ENCODE measurements at regions not wholly inside any gene's neighbourhood (a gene's known extent, or its start where the extent isn't known, plus 50 kb on each side); places are given as distances from the start of the nearest gene placed in this dataset.

- POLR2A ChIA-PET (ENCODE audit: unreplicated experiment), result no interaction called here
- H3K18ac ChIP-seq (ENCODE audit: low read depth, low read length), result no peak overlapping the region
- H4K8ac ChIP-seq (ENCODE audit: low read depth in 2 of 2, low read length in 2 of 2), result no peak overlapping the region
- H2BK20ac ChIP-seq (ENCODE audit: low read depth, low read length), result no peak overlapping the region
- no peak overlapping the region for H3K23ac ChIP-seq (ENCODE audit: low read depth, low read length)
- no peaks in the 10 kb centered on the region for H3K36me3 ChIP-seq (ENCODE audit: control insufficient read depth, insufficient read depth, low read length)
- no peak overlapping the region for H3K56ac ChIP-seq (ENCODE audit: extremely low read depth, insufficient read depth, low read length)
- no TSS peak for BruUV-seq (replicated peaks)
- no peaks in the 10 kb centered on the region for H3K27me3 ChIP-seq (ENCODE audit: control insufficient read depth, insufficient read depth, low read length)
- no peak overlapping the region for H3K27ac ChIP-seq (ENCODE audit: insufficient read depth, low read length)
- no peak overlapping the region for H3K9ac ChIP-seq (ENCODE audit: low read depth, low read length)
- H3K4me3 ChIP-seq (ENCODE audit: insufficient read depth, low read depth, low read length), result no peak overlapping the region
- H2BK5ac ChIP-seq (ENCODE audit: low read depth, low read length, poor library complexity, severe bottlenecking), result no peak overlapping the region
- in situ Hi-C loops (cut with MboI; ENCODE audit: low sequenced_read_pairs) (no loop called here), intact Hi-C loops (cut with micrococcal nuclease) (no loop called here), dilution Hi-C loops (cut with HindIII; ENCODE audit: low sequenced_read_pairs, unreplicated experiment) (no loop called here)
- DNase-seq (peak; percentile 16), ATAC-seq (ENCODE audit: low read depth) (no peak)
- CTCF ChIA-PET, result interaction anchor here (0.6 to 1.1 kb wide), 3 partner anchors 10 to 621 kb away, joined by 3 to 4 read pairs (median 3); no protein-coding TSS in a partner anchor
- H2BK15ac ChIP-seq (ENCODE audit: low read depth, low read length), result no peak overlapping the region
- H4K91ac ChIP-seq (ENCODE audit: insufficient read depth, low read depth, low read length), result no peak overlapping the region
- H3K4ac ChIP-seq (ENCODE audit: low read depth, low read length), result no peak overlapping the region
- no peaks in the 10 kb centered on the region for H3K9me3 ChIP-seq (ENCODE audit: control insufficient read depth, insufficient read depth, low read length)
- no peak overlapping the region for H2AK5ac ChIP-seq (ENCODE audit: low read depth, low read length)
- TF ChIP-seq CHD1 (IDR thresholded peaks at IDR 0.05; ENCODE audit: low read depth, low read length) (no peak), RAD21 (IDR thresholded peaks at IDR 0.05; ENCODE audit: low read length) (peak; percentile 43), CTCF (conservative IDR thresholded peaks at IDR 0.05; ENCODE audit: low read depth, low read length) (peak; percentile 33), SMC3 (IDR thresholded peaks at IDR 0.05; ENCODE audit: low read depth, low read length) (peak; percentile 48)
- H3K9me1 ChIP-seq (ENCODE audit: insufficient read depth, low read length), result no peaks in the 10 kb centered on the region
- H2AK9ac ChIP-seq (replicated peaks; ENCODE audit: low read depth, low read length, poor library complexity), result no peak overlapping the region
- no peak overlapping the region for H4K5ac ChIP-seq (ENCODE audit: low read depth, low read length)
- H3K79me1 ChIP-seq (ENCODE audit: low read depth in 1 of 2, low read length in 2 of 2), result no peaks in the 10 kb centered on the region
- H2AFZ ChIP-seq (replicated peaks; ENCODE audit: low read length, poor library complexity), result no peak overlapping the region
- H3K14ac ChIP-seq (replicated peaks; ENCODE audit: low read depth, low read length), result no peak overlapping the region
- H3K4me1 ChIP-seq (ENCODE audit: control insufficient read depth, insufficient read depth, low read length), result no peaks in the 10 kb centered on the region
- H4K20me1 ChIP-seq (ENCODE audit: insufficient read depth, low read length), result no peaks in the 10 kb centered on the region
- H3K4me2 ChIP-seq (ENCODE audit: low read depth, low read length), result no peak overlapping the region
- H2BK120ac ChIP-seq (ENCODE audit: low read depth, low read length), result no peak overlapping the region
Observed at GRCh38 chr13:84574851-84575250, 692.6 kb upstream of the SLITRK1 start.

Data from IMR-90 (cell line).